Liver (tissue), 8 donors: ENCODE measurements at regions not wholly inside any gene's neighbourhood (a gene's known extent, or its start where the extent isn't known, plus 50 kb on each side); places are given as distances from the start of the nearest gene placed in this dataset.

Experiments used
- DNase-seq: peaks from one replicate; pipeline ENCODE4 v3.0.0-alpha.2; 2017; ENCODE audit warnings: low spot score
- H3K27ac ChIP-seq, 2 donors: one replicate each; pipeline ENCODE4 v1.7.0; 2013; ENCODE audit warnings: inconsistent platforms in 2 of 2, low read length in 2 of 2, control low read depth in 1 of 2, low read depth in 1 of 2, mild to moderate bottlenecking in 1 of 2
- H3K27me3 ChIP-seq, 4 donors: one replicate each; pipeline versions ENCODE4 v1.6.1 to v1.7.0; 2013; ENCODE audit warnings: low read length in 3 of 4, inconsistent platforms in 1 of 4, mild to moderate bottlenecking in 1 of 4, moderate library complexity in 1 of 4; ENCODE audit not compliant: control insufficient read depth in 4 of 4, insufficient read depth in 4 of 4
- H3K36me3 ChIP-seq, 4 donors: one replicate each; pipeline versions ENCODE4 v1.6.1 to v1.7.0; 2013; ENCODE audit warnings: low read length in 3 of 4, mild to moderate bottlenecking in 3 of 4, low read depth in 1 of 4, moderate library complexity in 1 of 4; ENCODE audit not compliant: control insufficient read depth in 4 of 4, insufficient read depth in 3 of 4
- H3K4me1 ChIP-seq, 4 donors: one replicate each; pipeline versions ENCODE4 v1.6.1 to v1.7.0; 2013; ENCODE audit warnings: low read length in 3 of 4, mild to moderate bottlenecking in 3 of 4, moderate library complexity in 1 of 4; ENCODE audit not compliant: control insufficient read depth in 4 of 4, insufficient read depth in 4 of 4
- H3K4me3 ChIP-seq, 3 donors: one replicate each; pipeline versions ENCODE4 v1.6.1 to v1.7.0; 2013; ENCODE audit warnings: low read length in 3 of 3, control low read depth in 1 of 3, low read depth in 1 of 3, mild to moderate bottlenecking in 1 of 3
- H3K9ac ChIP-seq, 2 donors: one replicate each; pipeline ENCODE4 v1.7.0; 2013; ENCODE audit warnings: low read length in 2 of 2, mild to moderate bottlenecking in 2 of 2, moderate library complexity in 2 of 2, control low read depth in 1 of 2, low read depth in 1 of 2
- H3K9me3 ChIP-seq, 4 donors: one replicate each; pipeline versions ENCODE4 v1.6.1 to v1.7.0; 2013; ENCODE audit warnings: low read length in 3 of 4; ENCODE audit not compliant: control insufficient read depth in 4 of 4
- ATF3 ChIP-seq: IDR thresholded peaks from 2 replicates; pipeline ENCODE4 v1.6.1; 2016; ENCODE audit warnings: antibody characterized with exemption
- EGR1 ChIP-seq, 2 donors: IDR thresholded peaks; 2 replicates each; pipeline ENCODE4 v1.6.1; 2016 to 2018; ENCODE audit warnings: antibody characterized with exemption in 2 of 2, low read depth in 2 of 2
- FOXA1 ChIP-seq: IDR thresholded peaks from 2 replicates; pipeline ENCODE4 v1.6.1; 2016; ENCODE audit warnings: antibody characterized with exemption
- FOXA2 ChIP-seq: IDR thresholded peaks from 2 replicates; pipeline ENCODE4 v1.6.1; 2016; ENCODE audit warnings: antibody characterized with exemption
- GABPA ChIP-seq, 2 donors: IDR thresholded peaks in 1 of 2; conservative IDR thresholded peaks in 1 of 2; 2 replicates each; pipeline ENCODE4 v1.6.1; 2016; ENCODE audit warnings: antibody characterized with exemption in 2 of 2, mild to moderate bottlenecking in 1 of 2, moderate library complexity in 1 of 2
- HNF4A ChIP-seq, 2 donors: conservative IDR thresholded peaks; 2 replicates each; pipeline ENCODE4 v1.6.1; 2016; ENCODE audit warnings: antibody characterized with exemption in 2 of 2, mild to moderate bottlenecking in 2 of 2
- HNF4G ChIP-seq: IDR thresholded peaks from 2 replicates; pipeline ENCODE4 v1.6.1; 2016; ENCODE audit warnings: antibody characterized with exemption
- JUND ChIP-seq, 2 donors: IDR thresholded peaks; 2 replicates each; pipeline ENCODE4 v1.6.1; 2016; ENCODE audit warnings: antibody characterized with exemption in 2 of 2
- NR2F2 ChIP-seq: IDR thresholded peaks from 2 replicates; pipeline ENCODE4 v1.6.1; 2016; ENCODE audit warnings: antibody characterized with exemption
- RAD21 ChIP-seq, 2 donors: IDR thresholded peaks; 2 replicates each; pipeline ENCODE4 v1.6.1; 2016; ENCODE audit warnings: antibody characterized with exemption in 2 of 2, mild to moderate bottlenecking in 2 of 2
- RXRA ChIP-seq, 2 donors: IDR thresholded peaks; 2 replicates each; pipeline ENCODE4 v1.6.1; 2017 to 2018; ENCODE audit warnings: antibody characterized with exemption in 2 of 2, mild to moderate bottlenecking in 1 of 2
- SP1 ChIP-seq: IDR thresholded peaks from 2 replicates; pipeline ENCODE4 v1.6.1; 2018; ENCODE audit warnings: antibody characterized with exemption, mild to moderate bottlenecking
- TAF1 ChIP-seq: conservative IDR thresholded peaks from 2 replicates; pipeline ENCODE4 v1.6.1; 2016; ENCODE audit warnings: antibody characterized with exemption, mild to moderate bottlenecking
- YY1 ChIP-seq: IDR thresholded peaks from 2 replicates; pipeline ENCODE4 v1.6.1; 2016; ENCODE audit warnings: antibody characterized with exemption, mild to moderate bottlenecking
- ZBTB33 ChIP-seq: IDR thresholded peaks from 2 replicates; pipeline ENCODE4 v1.6.1; 2016; ENCODE audit warnings: antibody characterized with exemption
- WGBS: extraction: QIAGEN DNeasy Blood & Tissue Kit; methylation state at CpG from one replicate; pipeline ENCODE4 v1.1.7; 2013; 5-methylcytosine and 5-hydroxymethylcytosine counted together
- TF ChIP-seq, protein P1 (sequence below): IDR thresholded peaks from 2 replicates; pipeline ENCODE4 v1.6.1; 2016; ENCODE audit warnings: antibody characterized with exemption
- TF ChIP-seq, protein P2 (sequence below): fragments of 150-350 bp; IDR thresholded peaks from 2 replicates; pipeline ENCODE4 v1.5.1; 2017; ENCODE audit warnings: improper control_type of control experiment, low read depth, low read length; ENCODE audit not compliant: missing input control
- TF ChIP-seq, protein P3 (sequence below): IDR thresholded peaks from 2 replicates; pipeline ENCODE4 v1.6.1; 2016; ENCODE audit warnings: antibody characterized with exemption, mild to moderate bottlenecking
- donor health status: healthy.
- donor health status: healthy.
- donor health status: healthy.
- donor health status: healthy.
- donor health status: healthy.

DNA sequence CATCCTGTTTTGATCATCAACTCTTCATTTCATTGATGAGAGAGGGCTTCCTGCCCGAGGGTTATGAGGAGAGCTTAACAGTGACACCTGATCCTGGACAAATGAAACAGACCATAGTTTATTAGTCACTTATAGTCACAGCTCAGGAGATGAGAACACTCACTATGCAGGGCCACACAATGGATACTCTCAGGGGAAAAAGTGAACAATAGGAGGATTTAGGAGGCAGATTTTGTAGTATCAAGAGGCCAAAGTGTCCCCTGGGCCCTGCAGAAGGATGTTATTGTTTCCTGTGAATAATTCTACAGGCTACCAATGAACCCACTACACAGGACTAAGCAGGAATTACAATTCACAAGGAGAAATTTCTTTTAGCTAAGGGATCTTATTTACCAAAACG, 772.8 kb upstream of the MAN1A1 start:
- 53% methylated on average over 2 of the region's 2 CpGs for WGBS
- Histone ChIP-seq H3K9ac (no peak overlapping the region), H3K9me3 (no peaks in the 10 kb centered on the region), H3K27ac (no peak overlapping the region), H3K4me3 (no peak overlapping the region), H3K27me3 (peaks cover 0 to 2% (median 0%) of the 10 kb centered on the region in 4 donors), H3K4me1 (no peaks in the 10 kb centered on the region), H3K36me3 (no peaks in the 10 kb centered on the region)
- DNase-seq, result no peak
- TF ChIP-seq EGR1 (IDR thresholded peaks at IDR 0.05; ENCODE audit: low read depth in 2 of 2), result no peak
- TF ChIP-seq TAF1, result no peak
- no peak for TF ChIP-seq RAD21 (IDR thresholded peaks at IDR 0.05)
- TF ChIP-seq YY1, result no peak
- no peak for TF ChIP-seq GABPA (IDR thresholded peaks at IDR 0.05 in 1 of 2, conservative IDR thresholded peaks at IDR 0.05 in 1 of 2)
- TF ChIP-seq, protein P1, sequence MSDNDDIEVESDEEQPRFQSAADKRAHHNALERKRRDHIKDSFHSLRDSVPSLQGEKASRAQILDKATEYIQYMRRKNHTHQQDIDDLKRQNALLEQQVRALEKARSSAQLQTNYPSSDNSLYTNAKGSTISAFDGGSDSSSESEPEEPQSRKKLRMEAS, result no peak
- TF ChIP-seq HNF4G, result no peak
- TF ChIP-seq, protein P2, sequence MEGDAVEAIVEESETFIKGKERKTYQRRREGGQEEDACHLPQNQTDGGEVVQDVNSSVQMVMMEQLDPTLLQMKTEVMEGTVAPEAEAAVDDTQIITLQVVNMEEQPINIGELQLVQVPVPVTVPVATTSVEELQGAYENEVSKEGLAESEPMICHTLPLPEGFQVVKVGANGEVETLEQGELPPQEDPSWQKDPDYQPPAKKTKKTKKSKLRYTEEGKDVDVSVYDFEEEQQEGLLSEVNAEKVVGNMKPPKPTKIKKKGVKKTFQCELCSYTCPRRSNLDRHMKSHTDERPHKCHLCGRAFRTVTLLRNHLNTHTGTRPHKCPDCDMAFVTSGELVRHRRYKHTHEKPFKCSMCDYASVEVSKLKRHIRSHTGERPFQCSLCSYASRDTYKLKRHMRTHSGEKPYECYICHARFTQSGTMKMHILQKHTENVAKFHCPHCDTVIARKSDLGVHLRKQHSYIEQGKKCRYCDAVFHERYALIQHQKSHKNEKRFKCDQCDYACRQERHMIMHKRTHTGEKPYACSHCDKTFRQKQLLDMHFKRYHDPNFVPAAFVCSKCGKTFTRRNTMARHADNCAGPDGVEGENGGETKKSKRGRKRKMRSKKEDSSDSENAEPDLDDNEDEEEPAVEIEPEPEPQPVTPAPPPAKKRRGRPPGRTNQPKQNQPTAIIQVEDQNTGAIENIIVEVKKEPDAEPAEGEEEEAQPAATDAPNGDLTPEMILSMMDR, result no peak
- no peak for TF ChIP-seq JUND (IDR thresholded peaks at IDR 0.05)
- no peak for TF ChIP-seq FOXA1
- no peak for TF ChIP-seq ZBTB33
- TF ChIP-seq, protein P3, sequence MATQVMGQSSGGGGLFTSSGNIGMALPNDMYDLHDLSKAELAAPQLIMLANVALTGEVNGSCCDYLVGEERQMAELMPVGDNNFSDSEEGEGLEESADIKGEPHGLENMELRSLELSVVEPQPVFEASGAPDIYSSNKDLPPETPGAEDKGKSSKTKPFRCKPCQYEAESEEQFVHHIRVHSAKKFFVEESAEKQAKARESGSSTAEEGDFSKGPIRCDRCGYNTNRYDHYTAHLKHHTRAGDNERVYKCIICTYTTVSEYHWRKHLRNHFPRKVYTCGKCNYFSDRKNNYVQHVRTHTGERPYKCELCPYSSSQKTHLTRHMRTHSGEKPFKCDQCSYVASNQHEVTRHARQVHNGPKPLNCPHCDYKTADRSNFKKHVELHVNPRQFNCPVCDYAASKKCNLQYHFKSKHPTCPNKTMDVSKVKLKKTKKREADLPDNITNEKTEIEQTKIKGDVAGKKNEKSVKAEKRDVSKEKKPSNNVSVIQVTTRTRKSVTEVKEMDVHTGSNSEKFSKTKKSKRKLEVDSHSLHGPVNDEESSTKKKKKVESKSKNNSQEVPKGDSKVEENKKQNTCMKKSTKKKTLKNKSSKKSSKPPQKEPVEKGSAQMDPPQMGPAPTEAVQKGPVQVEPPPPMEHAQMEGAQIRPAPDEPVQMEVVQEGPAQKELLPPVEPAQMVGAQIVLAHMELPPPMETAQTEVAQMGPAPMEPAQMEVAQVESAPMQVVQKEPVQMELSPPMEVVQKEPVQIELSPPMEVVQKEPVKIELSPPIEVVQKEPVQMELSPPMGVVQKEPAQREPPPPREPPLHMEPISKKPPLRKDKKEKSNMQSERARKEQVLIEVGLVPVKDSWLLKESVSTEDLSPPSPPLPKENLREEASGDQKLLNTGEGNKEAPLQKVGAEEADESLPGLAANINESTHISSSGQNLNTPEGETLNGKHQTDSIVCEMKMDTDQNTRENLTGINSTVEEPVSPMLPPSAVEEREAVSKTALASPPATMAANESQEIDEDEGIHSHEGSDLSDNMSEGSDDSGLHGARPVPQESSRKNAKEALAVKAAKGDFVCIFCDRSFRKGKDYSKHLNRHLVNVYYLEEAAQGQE, result no peak
- no peak for TF ChIP-seq NR2F2
- no peak for TF ChIP-seq RXRA (IDR thresholded peaks at IDR 0.05)
- no peak for TF ChIP-seq ATF3
- TF ChIP-seq FOXA2, result no peak
- TF ChIP-seq SP1, result no peak
- no peak for TF ChIP-seq HNF4A (conservative IDR thresholded peaks at IDR 0.05)
